H1 (cell line): ENCODE measurements at regions not wholly inside any gene's neighbourhood (a gene's known extent, or its start where the extent isn't known, plus 50 kb on each side); places are given as distances from the start of the nearest gene placed in this dataset.

ENCODE experiments used
- CHD1 ChIP-seq: IDR thresholded peaks from 2 replicates; pipeline ENCODE4 v1.6.1; 2012; ENCODE audit warnings: low read depth, low read length, improper control_type of control experiment
- CHD7 ChIP-seq: fragments of 300-600 bp; sonication (generic); IDR thresholded peaks from 2 replicates; pipeline ENCODE4 v1.7.1; 2012; ENCODE audit warnings: low read length, moderate library complexity, mild to moderate bottlenecking, inconsistent platforms; ENCODE audit not compliant: insufficient replicate concordance
- CTCF ChIP-seq, 3 experiments: IDR thresholded peaks; 1 replicate in 2 of 3; 2 replicates in 1 of 3; pipeline versions ENCODE4 v1.5.1 to v1.6.1; 2011; ENCODE audit warnings: low read length in 3 of 3, mild to moderate bottlenecking in 3 of 3, inconsistent platforms in 2 of 3, low read depth in 1 of 3, moderate library complexity in 1 of 3; ENCODE audit not compliant: insufficient read depth in 1 of 3; ENCODE audit errors: control extremely low read depth in 1 of 3
- EGR1 ChIP-seq: IDR thresholded peaks from 2 replicates; pipeline ENCODE4 v1.6.1; 2011; ENCODE audit warnings: low read depth, low read length, borderline replicate concordance
- JUND ChIP-seq: IDR thresholded peaks from 2 replicates; pipeline ENCODE4 v1.6.1; 2011; ENCODE audit warnings: mild to moderate bottlenecking, improper control_type of control experiment, low read length
- RXRA ChIP-seq: IDR thresholded peaks from 2 replicates; pipeline ENCODE4 v1.6.1; 2011; ENCODE audit warnings: low read depth, mild to moderate bottlenecking, low read length, moderate library complexity; ENCODE audit not compliant: insufficient read depth
- SP4 ChIP-seq: IDR thresholded peaks from 2 replicates; pipeline ENCODE4 v1.6.1; 2012; ENCODE audit warnings: low read length, inconsistent platforms
- SRF ChIP-seq: IDR thresholded peaks from 2 replicates; pipeline ENCODE4 v1.6.1; 2011; ENCODE audit warnings: mild to moderate bottlenecking, low read depth, low read length, moderate library complexity
- TBP ChIP-seq: IDR thresholded peaks from 2 replicates; pipeline ENCODE4 v1.6.1; 2011; ENCODE audit warnings: low read depth, low read length, improper control_type of control experiment
- YY1 ChIP-seq: IDR thresholded peaks from 2 replicates; pipeline ENCODE4 v1.6.1; 2011; ENCODE audit warnings: low read depth, mild to moderate bottlenecking, low read length
- ZNF274 ChIP-seq: IDR thresholded peaks from 2 replicates; pipeline ENCODE4 v1.7.0; 2012; ENCODE audit warnings: low read length, borderline replicate concordance; ENCODE audit errors: extremely low read depth

- no peak for TF ChIP-seq CHD7
- TF ChIP-seq SP4, result no peak
- no peak for TF ChIP-seq EGR1
- no peak for TF ChIP-seq SRF
- no peak for TF ChIP-seq RXRA
- no peak for TF ChIP-seq ZNF274
- no peak for TF ChIP-seq TBP
- TF ChIP-seq CTCF (IDR thresholded peaks at IDR 0.05; ENCODE audit: control extremely low read depth in 1 of 3, insufficient read depth in 1 of 3, low read depth in 1 of 3, low read length in 3 of 3), result peak; percentile 42 to 97 (median 91)
- no peak for TF ChIP-seq JUND
- TF ChIP-seq YY1, result 0 out of 2 replicates have a peak, but pooled peaks have one; percentile 18
- no peak for TF ChIP-seq CHD1
Observed at GRCh38 chr2:126244937-126245336, 411.0 kb upstream of the GYPC start (continued).
